ENCODE measurements at regions not wholly inside any gene's neighbourhood (a gene's known extent, or its start where the extent isn't known, plus 50 kb on each side); places are given as distances from the start of the nearest gene placed in this dataset.

DNA sequence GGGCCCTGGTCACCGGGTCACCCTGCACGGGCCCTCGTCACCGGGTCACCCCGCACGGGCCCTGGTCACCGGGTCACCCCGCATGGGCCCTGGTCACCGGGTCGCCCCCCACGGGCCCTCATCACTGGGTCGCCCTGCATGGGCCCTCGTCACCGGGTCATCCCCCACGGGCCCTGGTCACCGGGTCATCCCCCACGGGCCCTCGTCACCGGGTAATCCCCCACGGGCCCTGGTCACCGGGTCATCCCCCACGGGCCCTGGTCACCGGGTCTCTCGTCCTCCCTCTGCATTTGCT is 77.6 kb downstream of the RIPK4 start:
- DNase-seq, result no peak

DNA sequence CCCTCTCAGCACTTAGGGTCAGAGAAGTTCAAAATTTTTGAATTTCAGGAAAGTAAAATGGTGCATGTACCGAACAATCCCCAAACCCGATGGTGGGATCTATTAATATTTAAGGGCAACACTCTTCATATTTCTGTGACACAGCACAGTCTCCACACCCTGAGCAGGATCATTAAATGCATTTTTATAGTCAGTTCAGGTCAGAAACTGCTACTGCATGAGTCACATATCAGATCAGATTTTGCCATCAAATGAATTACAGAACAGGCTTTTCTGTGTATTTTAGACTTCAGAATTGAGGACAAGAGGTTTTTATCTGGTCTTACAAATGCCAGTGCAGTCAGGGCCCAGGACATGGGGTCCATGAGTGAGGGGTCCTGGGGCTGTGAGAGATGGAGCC is 79.2 kb downstream of the RIPK4 start:
- DNase-seq, result no peak

DNA sequence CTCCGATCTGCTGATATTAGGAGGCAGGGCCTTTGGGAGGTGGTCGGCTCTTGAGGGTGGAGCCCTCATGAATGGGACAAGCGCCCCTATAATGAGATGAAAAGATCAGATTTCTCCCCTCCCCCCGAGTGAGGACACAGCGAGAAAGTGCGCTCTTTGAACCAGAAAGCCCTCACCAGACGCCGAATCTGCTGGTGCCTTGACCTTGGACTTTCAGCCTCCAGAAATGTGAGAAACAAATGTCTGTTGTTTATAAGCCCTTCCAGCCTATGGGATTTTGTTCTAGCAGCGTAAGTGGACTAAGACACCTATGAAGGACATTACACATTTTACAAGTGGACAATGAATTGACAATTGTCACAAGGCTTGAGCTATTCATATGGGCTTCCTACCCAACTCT is 80.2 kb downstream of the RIPK4 start:
- DNase-seq, result no peak

DNA sequence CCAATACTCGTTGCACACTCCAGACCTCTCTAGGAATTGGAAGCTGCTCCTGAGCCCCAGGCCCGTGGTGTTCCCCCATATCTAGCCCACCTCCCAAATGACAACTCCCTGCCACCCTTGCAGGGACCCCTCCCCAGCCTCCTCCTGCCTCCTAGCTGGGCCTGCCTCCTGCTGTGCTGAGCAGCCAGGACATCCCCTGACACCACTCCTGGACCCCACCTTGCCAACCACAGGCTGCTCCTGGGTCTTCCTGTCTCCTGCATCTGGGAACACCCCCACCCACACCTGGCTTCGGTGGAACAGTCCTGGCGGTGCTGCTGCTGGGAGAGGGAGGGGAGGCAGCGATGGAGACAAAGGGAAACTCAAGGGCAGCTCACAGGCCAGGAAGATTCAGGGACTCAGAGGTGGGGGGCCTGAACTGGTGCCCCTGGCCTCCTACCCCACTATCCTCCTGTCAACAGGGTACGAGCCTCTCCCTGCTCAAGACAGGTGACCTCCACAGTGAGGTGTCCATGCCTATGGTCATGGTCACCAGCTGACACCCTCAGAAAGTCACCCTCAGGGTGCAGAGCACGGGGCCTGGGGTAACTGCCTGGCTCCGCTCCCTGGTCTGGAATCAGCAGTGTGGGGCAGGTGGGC is 81.2 kb downstream of the RIPK4 start:
- DNase-seq, result no peak

DNA sequence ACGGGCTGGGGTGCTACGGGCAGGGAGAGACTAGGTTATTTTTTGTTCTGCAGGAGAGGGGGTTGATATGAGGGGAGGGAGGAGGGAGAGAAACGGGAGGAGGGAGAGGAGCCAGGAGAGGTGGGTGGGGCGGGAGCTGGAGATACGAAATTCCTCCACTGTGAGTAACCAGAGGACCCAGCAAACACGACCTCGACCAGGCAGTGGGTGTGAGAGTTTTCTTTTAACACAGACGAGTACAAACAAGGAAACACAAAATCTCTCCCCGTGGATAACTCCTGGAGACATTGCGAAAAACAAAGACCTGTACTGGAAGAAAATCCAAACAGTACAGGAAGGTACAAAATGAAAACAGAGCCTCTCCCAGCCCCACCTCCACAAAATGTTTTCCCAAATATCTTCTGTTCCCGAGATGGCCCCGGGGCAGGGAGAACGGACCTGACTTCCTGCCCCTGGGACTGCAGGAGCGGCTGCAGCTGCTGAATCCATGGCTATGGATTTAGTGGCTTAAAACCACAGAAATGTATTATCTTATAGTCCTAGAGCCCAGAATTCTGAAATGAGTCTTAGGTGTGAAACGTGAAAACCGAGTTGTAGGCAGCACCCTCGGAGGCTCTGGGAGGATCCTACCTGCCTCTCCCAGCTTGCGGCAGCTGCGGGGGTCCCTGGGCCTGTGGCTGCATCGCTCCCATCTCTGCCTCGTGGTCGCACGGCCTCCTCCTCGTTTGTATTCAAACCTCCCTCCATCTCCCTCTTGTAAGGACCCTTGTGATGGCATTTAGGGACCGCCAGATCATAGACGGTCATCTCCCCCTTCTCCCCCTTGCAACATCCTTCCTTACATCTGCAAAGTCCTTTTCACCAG is 82.2 kb downstream of the RIPK4 start:
- no peak for DNase-seq

DNA sequence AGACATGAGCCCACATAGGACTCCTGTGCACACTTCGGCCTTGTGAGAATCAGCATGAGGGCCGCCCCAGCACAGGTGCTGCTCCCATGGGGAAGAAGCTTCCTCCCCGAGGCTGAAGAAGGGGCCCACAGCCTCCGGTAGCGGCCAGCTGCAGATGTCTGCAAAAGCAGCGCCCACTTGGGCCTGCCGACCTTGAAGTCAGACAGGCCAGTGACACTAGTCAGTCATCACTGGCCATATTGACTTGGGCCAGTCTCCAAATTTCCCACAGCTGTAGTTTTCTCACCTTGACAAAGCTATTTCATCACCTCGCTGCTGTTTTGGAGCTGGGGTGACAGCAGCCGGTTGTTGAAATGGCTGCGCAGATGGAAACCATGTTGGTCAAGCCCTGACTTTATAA is 83.0 kb downstream of the RIPK4 start:
- no peak for DNase-seq

DNA sequence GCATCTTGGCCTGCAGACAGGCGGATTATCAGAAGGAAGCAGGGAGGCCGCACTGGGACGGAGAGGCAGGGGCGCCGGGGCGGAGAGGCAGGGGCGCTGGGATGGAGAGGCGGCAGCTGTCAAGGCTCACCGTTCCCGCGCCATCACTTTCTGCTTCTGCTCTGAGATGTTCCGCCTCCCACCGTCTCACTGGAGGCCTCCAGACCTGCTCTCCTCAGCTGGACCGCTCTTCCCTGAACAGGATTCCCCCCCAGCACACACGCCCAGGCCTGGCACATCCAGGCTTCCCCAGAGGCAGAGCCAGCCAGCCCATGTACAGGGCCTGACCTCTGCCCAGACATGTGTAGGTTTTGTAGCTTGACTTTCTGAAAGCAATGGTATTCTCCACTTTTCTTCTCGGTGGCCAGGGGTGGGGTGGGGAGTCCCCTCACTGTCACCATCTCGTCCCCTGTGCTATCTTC is 84.1 kb downstream of the RIPK4 start:
- no peak for DNase-seq

DNA sequence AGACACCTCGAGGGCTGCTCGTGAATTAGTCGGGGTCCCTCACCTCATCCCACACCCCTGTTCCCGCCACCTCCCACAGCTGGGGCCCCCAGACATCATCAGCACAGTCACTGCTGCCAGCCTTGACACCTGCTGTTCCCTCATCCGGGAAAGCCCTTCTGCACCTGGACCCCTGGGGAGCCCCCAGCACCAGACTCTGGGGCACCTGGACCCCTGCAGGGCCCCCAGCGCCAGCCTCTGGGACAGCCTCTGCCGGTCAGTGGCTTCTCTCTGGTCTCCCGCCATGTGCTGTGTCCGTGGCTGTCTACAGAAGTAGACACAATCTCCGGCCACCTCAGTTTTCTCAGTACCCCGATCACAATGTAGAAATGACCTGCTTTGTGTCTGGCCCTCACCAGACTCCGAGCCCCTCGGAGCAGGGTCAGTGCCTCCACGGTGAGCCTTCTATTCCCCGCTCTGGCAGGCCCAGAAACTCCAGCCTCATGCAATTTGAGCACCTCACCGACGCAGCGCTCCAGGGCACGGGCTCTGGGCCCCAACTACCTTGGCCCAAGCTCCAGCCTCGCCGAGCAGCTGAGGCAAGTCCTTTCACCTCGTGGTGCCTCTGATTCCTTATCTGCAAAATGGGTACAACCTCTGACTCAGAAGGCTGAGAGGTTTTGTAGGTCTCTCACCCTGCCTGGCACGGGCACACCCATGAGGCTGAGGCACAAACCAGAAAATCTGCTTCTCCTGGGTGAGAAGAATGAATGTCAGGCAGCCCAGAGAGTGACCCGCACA is 84.7 kb downstream of the RIPK4 start:
- no peak for DNase-seq

DNA sequence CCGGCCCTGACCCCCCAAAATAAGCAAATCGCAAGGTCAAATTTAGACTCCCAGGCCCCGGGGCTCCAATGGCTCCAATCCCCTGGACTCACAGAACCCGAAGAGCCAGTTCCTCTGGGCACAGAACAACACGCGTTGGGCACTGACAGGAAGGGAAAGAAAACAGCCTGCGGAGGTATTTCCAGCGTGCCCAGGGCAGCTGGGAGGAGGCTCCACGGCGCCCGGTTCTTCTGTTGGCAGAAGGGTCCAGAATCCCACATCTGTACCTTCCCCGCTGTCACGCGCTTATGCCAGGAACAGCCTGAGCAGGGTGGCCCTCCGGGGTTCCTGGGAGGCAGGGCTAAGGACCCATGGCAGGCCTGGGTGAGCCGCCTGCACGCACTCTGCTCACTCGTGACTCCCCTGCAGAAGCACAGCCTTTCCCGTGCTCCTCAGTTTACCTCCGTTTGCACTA is 85.5 kb downstream of the RIPK4 start:
- DNase-seq, result no peak

DNA sequence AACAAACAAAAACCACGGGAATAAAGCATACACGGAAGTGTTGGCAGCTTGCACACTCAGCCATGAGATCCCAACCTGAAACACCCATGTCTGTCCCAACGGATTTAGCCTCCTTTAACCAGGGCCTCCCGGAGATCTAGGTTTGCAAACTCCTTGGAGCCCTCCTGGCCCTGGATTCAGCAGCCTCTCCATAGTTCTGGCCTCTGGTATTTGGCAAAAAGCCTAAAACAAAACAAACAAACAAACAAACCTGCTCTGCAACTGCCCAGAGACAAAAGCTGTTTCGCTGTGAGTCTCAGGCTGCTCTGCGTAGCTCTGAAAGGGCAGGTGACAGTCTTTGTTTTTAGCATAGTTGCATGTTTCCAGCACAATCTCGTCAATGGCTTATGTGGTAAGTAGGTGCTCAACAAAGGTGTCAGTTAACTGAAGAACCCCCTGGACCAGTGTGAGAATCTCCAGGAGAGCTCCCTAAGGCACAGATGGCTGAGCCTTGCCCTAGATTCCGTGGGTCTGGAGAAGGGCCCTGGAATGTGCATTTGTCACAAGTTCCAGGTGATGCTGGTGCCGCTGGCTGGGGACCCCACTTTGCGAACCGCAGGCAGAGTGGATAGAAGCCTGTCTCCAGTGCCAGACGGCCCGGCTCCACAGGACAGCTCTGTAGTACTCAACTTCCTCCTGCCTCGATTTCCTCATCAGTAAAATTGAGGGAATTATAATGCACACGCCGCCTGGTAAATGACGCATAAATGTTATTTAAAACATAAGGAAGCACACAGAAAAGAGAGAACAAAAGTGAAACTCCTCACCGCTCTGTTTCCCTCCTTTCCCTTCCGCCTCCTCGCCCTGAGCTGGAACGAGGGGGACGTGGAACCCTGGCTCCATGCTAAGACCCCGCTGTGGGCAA is 86.2 kb downstream of the RIPK4 start:
- DNase-seq, result peak in 1 of 2 experiments; percentile 8

DNA sequence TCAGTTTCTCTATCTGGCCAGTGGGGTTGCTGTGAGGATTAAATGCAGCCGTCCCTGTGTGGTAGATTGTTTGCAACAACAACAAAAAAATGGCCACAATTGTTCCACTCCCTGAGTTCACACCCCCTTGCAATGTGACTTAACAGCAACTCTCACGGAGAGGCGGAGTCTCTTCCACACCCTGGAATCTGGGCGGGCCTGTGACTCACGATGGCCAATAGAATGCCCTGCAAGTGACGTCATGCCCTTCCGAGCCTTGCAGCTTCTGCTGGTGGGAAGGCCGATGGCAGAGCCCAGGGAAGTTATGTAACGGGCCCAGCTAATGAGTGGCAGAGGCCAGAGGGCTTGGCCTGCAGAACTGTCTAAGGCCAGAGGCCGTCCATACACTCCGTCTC is 87.9 kb downstream of the RIPK4 start:
- peak; percentile 81 for DNase-seq

DNA sequence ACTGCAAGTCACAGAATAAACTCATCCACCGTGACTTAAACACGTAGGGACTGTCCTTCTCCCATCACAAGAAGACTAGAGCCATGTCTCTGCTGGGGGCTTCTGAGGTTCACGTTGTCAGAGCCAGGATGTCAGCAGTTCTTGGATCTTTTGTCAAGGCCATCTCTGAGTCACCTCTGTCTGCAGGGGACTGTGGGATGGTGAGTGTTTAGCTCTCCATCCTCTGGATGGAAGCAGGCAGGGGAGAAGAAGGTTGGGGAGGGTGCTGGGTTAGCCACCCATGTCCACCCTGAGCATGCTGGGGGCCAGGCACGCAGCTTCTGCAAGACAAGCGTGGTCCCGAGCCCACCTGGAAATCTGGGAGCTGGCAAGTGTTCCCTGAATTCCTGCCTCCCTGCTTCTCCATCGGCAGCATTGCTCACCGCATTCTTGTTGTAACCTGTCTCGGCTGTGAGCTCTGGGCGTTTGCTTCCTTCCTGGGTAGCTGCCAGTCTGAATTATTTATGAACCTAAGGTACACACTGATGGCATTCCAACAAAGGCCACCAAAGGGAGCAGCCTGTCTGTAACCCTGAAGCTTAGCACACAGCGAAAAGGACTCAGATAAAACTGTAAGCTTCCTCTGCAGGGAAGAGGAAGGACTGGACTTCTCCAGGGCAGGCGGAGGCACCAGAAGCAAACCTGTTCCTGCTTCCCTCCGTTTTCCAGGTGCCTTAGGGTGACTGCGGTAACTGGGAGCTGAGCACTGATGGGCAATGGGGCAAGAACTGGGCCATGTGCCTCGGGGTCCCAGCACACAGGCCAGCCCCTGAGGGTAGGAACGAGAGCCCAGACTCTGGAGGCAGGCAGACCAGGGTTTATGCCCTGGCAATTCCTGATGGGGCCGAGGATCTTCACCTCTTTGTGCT is 88.6 kb downstream of the RIPK4 start:
- peak; percentile 53 to 65 for DNase-seq

DNA sequence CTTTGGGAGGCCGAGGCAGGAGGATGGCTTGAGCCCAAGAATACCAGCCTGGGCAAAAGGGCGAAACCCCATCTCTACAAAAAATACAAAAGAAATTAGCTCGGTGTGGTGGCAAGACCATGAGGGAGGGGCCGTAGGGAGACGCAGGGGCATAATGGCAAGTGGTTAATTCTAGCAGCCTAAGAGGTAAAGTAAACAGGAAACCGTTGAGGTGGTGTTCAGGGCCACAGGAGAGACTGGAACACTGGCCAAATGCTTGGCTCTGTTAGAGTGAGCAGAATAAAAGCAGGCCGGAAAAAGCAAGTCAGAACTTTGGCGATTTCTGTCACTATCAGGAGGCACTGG is 89.2 kb downstream of the RIPK4 start:
- peak; percentile 14 to 70 for DNase-seq

DNA sequence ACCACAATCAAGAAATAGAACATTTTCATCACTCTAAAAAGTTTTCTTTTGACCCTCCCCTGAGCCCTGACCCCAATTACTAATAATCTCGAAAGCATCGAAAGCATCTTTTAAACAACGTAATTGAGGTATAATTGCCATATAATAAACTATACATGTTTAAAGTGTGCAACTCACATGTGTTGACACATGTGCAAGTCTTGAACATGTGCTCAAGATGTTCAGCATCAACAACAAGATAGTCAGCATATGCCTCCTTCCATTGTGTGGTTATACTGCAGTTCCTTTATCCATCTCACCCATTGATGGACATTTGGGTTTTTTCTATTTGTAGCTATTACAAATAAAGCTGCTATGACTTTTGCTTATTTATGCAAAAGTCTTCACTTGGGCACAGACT is 90.7 kb downstream of the RIPK4 start:
- no peak for DNase-seq

DNA sequence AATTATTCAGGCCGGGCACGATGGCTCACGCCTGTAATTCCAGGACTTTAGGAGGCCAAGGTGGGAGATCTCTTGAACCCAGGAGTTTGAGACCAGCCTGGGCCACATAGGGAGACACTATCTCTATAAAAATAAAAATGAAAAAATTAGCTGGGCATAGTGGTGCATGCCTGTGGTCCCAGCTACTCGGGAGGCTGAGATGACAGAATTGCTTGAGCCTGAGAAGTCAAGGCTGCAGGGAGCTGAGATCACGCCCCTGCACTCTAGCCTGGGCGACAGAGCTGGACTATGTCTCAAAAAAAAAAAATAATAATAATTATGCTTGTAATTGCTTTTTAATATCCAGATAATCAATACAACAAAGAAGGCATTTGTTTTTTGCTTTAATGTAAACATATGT is 91.3 kb downstream of the RIPK4 start:
- DNase-seq, result no peak

DNA sequence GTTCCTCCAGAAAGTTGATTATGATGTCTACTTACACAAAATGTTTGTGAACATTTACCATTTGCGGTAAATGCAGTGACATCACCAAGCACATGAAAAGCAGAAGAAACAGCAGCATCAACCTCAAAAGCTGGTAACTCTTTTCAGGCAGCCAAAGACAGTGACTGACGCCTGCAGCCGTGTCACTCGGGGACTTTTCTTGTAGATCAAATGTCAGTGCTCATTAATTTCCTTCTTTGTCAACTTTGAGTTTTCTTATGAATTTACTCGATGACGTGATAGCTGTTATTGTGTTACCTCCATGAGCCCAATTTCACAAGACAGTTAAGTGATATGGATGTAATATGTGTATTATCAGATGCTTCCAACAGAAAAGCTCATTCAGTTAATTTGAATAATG is 92.5 kb downstream of the RIPK4 start:
- no peak for DNase-seq

DNA sequence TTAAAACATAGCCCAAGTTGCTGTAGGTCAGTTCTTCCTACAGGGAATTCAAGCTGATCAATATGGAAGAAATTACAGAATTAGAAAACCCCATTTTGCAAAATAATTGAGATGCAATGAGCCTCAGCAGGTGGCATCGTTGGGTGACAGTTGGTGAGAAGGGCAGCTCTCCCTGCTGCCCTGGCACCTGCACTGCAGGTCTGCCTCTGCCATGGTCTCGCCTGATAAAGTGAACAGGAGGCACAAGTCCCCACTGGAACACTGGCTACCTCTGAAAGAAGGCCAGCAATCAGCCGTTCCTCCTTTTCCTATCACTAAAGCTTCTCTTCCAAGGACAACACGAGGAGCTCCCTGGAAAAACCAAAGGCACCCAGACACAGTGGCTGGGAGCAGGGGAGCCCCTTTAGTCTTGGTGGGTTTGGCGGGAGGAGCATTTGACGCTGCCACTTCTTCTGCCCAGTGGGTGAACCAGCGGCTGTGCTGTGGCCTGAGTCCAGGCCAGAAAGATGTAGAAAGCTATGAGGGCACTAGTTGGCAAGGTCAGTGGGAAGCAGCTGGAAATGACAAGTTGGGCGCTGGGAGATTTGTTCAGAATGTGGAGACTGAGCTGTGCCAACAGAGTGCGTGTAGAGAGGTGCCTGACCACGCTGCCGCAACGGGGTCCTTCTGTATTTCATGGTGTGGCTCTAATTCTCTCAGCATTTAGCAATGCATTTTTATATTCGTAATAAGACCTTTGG is 93.1 kb downstream of the RIPK4 start:
- DNase-seq, result no peak

DNA sequence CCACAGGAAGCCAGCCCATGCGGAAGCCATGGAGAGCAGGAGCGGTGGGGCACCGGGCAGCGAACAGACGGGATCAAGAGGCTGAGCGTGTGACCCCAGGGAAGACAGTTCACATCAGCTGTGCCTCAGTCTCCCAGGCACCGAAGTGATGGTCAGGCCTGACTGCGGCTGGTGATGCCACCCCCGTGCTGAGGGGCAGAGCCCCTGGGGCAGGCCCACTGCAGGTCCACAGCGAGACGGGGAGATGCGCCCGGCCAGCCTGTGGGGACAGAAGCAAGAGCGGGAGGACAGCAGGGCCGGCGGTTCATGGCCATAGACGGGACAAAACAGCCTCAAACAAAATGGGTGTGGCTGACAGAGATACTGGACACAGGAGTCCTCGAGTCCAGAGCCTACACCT is 93.8 kb downstream of the RIPK4 start:
- DNase-seq, result no peak

DNA sequence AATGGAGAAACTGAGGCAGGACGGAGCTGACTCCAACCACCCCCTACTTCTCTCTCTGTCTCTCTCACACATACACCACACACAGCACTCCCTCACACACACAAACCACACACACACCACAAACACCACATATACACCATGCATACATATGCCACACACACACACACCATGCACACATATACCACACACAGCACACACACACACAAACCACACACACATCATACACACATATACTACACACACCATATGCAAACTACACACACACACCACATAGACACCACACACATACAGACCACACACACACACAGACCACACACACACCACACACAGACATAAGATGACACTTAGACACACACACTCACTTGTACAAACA is 94.3 kb downstream of the RIPK4 start:
- DNase-seq, result no peak

DNA sequence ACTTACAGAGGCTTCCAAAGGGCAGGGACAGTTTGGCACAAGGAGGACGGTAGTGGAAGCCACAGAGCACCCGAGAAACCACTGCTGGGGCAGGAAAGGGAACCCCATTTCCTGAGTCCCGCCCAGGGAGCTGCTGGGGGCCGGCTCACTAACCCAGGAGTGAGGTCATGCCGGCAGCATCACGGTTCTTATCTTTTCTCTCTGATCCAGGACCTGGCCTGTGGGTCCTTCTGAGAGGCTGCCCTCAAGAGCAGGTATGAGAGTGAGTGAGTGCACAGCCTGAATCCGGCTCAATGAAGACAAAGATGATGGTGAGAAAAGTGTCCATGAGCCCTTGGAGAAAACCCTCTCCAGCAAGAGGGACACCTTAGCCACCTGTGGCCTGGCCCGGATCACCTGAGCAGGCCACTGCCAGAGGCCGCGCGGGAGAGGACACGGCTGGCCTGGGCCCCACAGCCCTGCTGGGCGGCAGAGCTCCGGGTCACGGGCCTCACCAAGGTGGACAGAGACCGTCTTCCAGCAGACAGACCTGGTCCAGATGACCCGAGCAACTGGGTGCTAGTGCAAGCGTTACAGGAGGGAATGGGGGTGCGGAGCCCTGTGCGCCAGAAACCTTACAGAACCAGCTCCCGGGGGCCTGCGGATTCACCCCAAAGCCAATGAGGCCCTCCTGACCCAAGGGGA is 94.9 kb downstream of the RIPK4 start:
- no peak for DNase-seq
